ENCODE measurements at regions not wholly inside any gene's neighbourhood (a gene's known extent, or its start where the extent isn't known, plus 50 kb on each side); places are given as distances from the start of the nearest gene placed in this dataset.

- TF ChIP-seq CTCF (IDR thresholded peaks at IDR 0.05) (no peak), POLR2A (IDR thresholded peaks at IDR 0.05) (no peak)
Measured at GRCh38 chr7:47677664-47678063, 95.8 kb upstream of the TNS3 start.
